Activated B cell treated with CpG ODN at 0.5 μM for 24 hours (primary cell): ENCODE measurements at regions not wholly inside any gene's neighbourhood (a gene's known extent, or its start where the extent isn't known, plus 50 kb on each side); places are given as distances from the start of the nearest gene placed in this dataset.

Experiments
- ATAC-seq: fragments of 200-7000 bp; cut with Tn5 transposase; one replicate; pipeline ENCODE4 v1.10.0; 2021; ENCODE audit warnings: low read depth, mild to moderate bottlenecking, moderate library complexity
- CTCF ChIA-PET: fragments of 350-600 bp; sonication (Branson Sonifier 250); formaldehyde crosslinking; loops from one replicate; lab custom pipeline; 2021; ENCODE audit warnings: antibody characterized with exemption; lab: Charles Lee
- POLR2A ChIA-PET: fragments of 350-600 bp; sonication (Branson Sonifier 250); formaldehyde crosslinking; loops from one replicate; lab custom pipeline; 2021; ENCODE audit warnings: antibody characterized with exemption; lab: Charles Lee
- DNase-seq: peaks from one replicate; pipeline ENCODE4 v3.0.0; 2022
- H3K27ac Mint-ChIP-seq: one replicate; pipeline ENCODE4 v1.8.0; 2020; ENCODE audit warnings: mixed read lengths
- H3K27me3 Mint-ChIP-seq: one replicate; pipeline ENCODE4 v1.8.0; 2021; ENCODE audit warnings: mixed read lengths
- H3K36me3 Mint-ChIP-seq: one replicate; pipeline ENCODE4 v1.8.0; 2021; ENCODE audit warnings: low read depth, mixed read lengths
- H3K4me1 Mint-ChIP-seq: one replicate; pipeline ENCODE4 v1.8.0; 2021; ENCODE audit warnings: mixed read lengths
- H3K4me3 Mint-ChIP-seq: one replicate; pipeline ENCODE4 v1.8.0; 2020; ENCODE audit warnings: mild to moderate bottlenecking, mixed read lengths
- H3K9me3 Mint-ChIP-seq: one replicate; pipeline ENCODE4 v1.8.0; 2020; ENCODE audit warnings: mixed read lengths
- intact Hi-C: fragments of 100-400 bp; cut with micrococcal nuclease; formaldehyde crosslinking; loops from one replicate; pipeline ENCODE4 v1.15.1; 2024
- TF ChIP-seq, protein P1 (sequence below): fragments of 200-600 bp; IDR thresholded peaks from one replicate; pipeline ENCODE4 v1.8.0; 2022; ENCODE audit warnings: antibody characterized with exemption, mild to moderate bottlenecking

DNA sequence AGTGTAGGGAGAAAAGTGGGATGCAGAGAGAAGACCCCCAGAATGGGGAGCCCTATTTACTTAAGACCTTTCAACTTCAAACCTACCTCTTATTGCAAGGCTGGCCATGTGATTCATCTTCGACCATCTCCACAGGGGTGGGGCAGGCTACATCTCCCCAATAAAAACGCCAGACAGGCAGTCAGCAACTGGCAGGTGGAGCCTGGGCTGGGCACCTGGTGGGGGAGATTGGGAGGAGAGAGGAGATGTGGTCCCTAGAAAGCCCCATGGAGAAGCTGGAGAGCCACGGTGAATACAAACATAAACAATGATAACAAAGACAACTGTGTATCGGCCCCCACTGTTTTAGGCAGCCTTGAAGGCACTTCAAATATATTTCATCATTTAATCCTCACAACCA is 336.7 kb upstream of the PROX1 start:
- TF ChIP-seq, protein P1, sequence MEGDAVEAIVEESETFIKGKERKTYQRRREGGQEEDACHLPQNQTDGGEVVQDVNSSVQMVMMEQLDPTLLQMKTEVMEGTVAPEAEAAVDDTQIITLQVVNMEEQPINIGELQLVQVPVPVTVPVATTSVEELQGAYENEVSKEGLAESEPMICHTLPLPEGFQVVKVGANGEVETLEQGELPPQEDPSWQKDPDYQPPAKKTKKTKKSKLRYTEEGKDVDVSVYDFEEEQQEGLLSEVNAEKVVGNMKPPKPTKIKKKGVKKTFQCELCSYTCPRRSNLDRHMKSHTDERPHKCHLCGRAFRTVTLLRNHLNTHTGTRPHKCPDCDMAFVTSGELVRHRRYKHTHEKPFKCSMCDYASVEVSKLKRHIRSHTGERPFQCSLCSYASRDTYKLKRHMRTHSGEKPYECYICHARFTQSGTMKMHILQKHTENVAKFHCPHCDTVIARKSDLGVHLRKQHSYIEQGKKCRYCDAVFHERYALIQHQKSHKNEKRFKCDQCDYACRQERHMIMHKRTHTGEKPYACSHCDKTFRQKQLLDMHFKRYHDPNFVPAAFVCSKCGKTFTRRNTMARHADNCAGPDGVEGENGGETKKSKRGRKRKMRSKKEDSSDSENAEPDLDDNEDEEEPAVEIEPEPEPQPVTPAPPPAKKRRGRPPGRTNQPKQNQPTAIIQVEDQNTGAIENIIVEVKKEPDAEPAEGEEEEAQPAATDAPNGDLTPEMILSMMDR, result no peak
- POLR2A ChIA-PET, result no interaction called here

DNA sequence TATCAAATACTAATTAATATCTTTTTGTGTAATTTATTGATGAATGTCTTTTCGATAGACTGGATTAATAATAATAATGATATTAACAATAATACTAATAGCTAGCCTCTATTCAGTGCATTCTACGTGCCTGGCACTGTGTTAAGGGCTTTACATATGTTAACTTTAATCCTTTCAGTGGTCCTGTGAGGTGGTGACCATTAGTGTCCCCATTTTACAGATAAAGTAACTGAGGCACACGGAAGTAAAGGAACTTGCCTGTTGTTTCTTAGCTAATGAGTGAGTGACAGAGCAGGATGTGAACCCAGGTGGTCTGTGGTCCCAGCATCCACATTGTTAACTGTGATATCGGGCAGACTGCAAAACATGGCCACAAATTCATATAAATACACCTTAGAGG is 335.7 kb upstream of the PROX1 start:
- no peaks in the 10 kb centered on the region for H3K9me3 Mint-ChIP-seq
- no peak overlapping the region for H3K27ac Mint-ChIP-seq
- no peak overlapping the region for H3K4me3 Mint-ChIP-seq
- H3K36me3 Mint-ChIP-seq, result no peaks in the 10 kb centered on the region
- ChIA-PET CTCF (no interaction called here), POLR2A (no interaction called here)
- DNase-seq (no peak), ATAC-seq (no peak)
- intact Hi-C loops, result no loop called here
- H3K27me3 Mint-ChIP-seq, result no peaks in the 10 kb centered on the region
- TF ChIP-seq, protein P1, result no peak
- no peaks in the 10 kb centered on the region for H3K4me1 Mint-ChIP-seq

More for the DNA sequence above, 336.7 kb upstream of the PROX1 start:
- CTCF ChIA-PET, result no interaction called here
- Mint-ChIP-seq H3K27ac (no peak overlapping the region), H3K36me3 (no peaks in the 10 kb centered on the region), H3K4me3 (no peak overlapping the region), H3K4me1 (no peaks in the 10 kb centered on the region), H3K9me3 (no peaks in the 10 kb centered on the region), H3K27me3 (no peaks in the 10 kb centered on the region)
- DNase-seq (no peak), ATAC-seq (no peak)
- intact Hi-C loops, result no loop called here

DNA sequence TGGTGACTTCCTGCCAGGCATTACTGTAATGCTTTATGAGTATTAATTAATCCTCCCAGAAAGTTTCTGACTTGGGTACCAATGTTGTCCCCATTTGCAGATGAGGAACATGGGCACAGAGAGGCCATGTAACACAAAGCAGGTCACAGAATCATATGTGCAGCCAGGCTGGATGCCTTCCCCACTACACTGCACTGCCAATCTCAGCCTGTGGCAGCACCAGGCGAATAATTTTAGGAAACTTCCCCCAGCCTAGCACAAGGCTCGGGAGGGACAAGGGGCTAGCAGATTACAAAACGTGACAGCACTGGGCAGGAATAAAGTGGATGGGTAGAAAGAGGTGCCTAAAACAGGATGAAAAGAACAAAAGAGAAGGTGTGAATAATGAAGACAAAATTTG is 331.7 kb upstream of the PROX1 start:
- ChIA-PET POLR2A (no interaction called here), CTCF (no interaction called here)
- intact Hi-C loops, result no loop called here
- DNase-seq, result no peak
- no peak for ATAC-seq
- Mint-ChIP-seq H3K9me3 (no peaks in the 10 kb centered on the region), H3K36me3 (no peaks in the 10 kb centered on the region), H3K27me3 (no peaks in the 10 kb centered on the region), H3K4me3 (no peak overlapping the region), H3K27ac (no peak overlapping the region), H3K4me1 (no peaks in the 10 kb centered on the region)
- TF ChIP-seq, protein P1, result no peak

DNA sequence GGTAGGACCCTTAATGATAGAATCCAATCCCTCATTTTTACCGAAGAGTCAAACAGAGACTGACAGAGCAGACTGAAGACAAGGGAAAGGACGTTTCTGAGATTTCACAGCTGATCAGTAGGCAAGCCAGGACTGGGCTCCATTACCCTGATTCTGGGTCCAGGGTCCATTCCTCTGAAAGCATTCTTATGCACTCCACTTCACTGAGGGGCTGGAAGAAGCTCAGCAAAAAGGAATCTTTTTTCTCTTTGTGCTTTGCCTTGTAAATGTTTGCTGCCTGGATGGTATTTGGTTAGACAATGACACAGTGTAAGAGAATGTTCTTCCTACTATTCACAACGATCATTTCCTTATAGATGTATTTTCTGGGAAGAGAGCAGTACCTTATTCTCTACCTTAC is 331.3 kb upstream of the PROX1 start:
- POLR2A ChIA-PET, result no interaction called here
- TF ChIP-seq, protein P1, result no peak

DNA sequence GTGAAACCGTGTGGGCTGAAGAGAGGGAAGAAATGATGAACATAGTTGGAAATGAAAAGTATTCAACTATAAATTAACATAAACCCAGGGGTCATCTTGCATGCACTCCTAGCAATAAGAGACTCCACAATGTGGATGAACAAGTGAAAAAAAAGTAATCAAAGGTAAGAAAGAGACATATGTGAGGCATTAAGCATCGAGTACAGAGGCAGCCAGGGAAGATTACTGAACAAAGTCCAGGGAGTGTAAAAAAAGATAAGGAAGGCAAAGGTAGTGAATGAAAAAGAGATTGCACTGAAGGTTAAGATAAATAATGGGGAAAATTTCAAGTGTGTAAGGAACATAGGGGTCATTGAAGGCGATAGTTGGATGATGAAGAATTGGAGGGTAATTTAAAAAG is 330.8 kb upstream of the PROX1 start:
- H3K36me3 Mint-ChIP-seq, result no peaks in the 10 kb centered on the region
- intact Hi-C loops, result no loop called here

More for the DNA sequence above, 331.3 kb upstream of the PROX1 start:
- Mint-ChIP-seq H3K4me1 (no peaks in the 10 kb centered on the region), H3K27ac (no peak overlapping the region), H3K4me3 (no peak overlapping the region), H3K36me3 (no peaks in the 10 kb centered on the region), H3K9me3 (no peaks in the 10 kb centered on the region), H3K27me3 (no peaks in the 10 kb centered on the region)
- no peak for DNase-seq
- CTCF ChIA-PET, result no interaction called here
- intact Hi-C loops, result no loop called here
- no peak for ATAC-seq

More for the DNA sequence above, 330.8 kb upstream of the PROX1 start:
- H3K27me3 Mint-ChIP-seq, result no peaks in the 10 kb centered on the region
- no peaks in the 10 kb centered on the region for H3K4me1 Mint-ChIP-seq
- no peak overlapping the region for H3K27ac Mint-ChIP-seq
- no peaks in the 10 kb centered on the region for H3K9me3 Mint-ChIP-seq
- no peak for DNase-seq
- ChIA-PET POLR2A (no interaction called here), CTCF (no interaction called here)
- no peak for ATAC-seq
- TF ChIP-seq, protein P1, result no peak
- H3K4me3 Mint-ChIP-seq, result no peak overlapping the region
